IgD-negative memory B cell (primary cell): ENCODE measurements at regions not wholly inside any gene's neighbourhood (a gene's known extent, or its start where the extent isn't known, plus 50 kb on each side); places are given as distances from the start of the nearest gene placed in this dataset.

Experiments used
- H3K27ac Mint-ChIP-seq, 3 donors: one replicate each; pipeline ENCODE4 v1.8.0; 2020 to 2022; ENCODE audit warnings: mild to moderate bottlenecking in 3 of 3, mixed read lengths in 3 of 3, moderate library complexity in 1 of 3
- H3K27me3 Mint-ChIP-seq: one replicate; pipeline ENCODE4 v1.8.0; 2021; ENCODE audit warnings: mixed read lengths
- H3K36me3 Mint-ChIP-seq: one replicate; pipeline ENCODE4 v1.8.0; 2020; ENCODE audit warnings: mild to moderate bottlenecking, mixed read lengths
- H3K4me1 Mint-ChIP-seq, 3 donors: one replicate each; pipeline ENCODE4 v1.8.0; 2020 to 2022; ENCODE audit warnings: mixed read lengths in 3 of 3, mild to moderate bottlenecking in 1 of 3
- H3K4me3 Mint-ChIP-seq, 4 donors: one replicate each; pipeline ENCODE4 v1.8.0; 2020 to 2022; ENCODE audit warnings: mild to moderate bottlenecking in 4 of 4, mixed read lengths in 4 of 4, moderate library complexity in 3 of 4
- H3K9me3 Mint-ChIP-seq, 3 donors: one replicate each; pipeline ENCODE4 v1.8.0; 2020 to 2021; ENCODE audit warnings: mixed read lengths in 3 of 3, mild to moderate bottlenecking in 1 of 3

- H3K9me3 Mint-ChIP-seq, result peaks cover 3 to 12% (median 5%) of the 10 kb centered on the region in 3 donors
- no peaks in the 10 kb centered on the region for H3K36me3 Mint-ChIP-seq
Observed at GRCh38 chr7:52980129-52980528, 55.3 kb upstream of the POM121L12 start.

GRCh38 chr7:52973126-52973525 is 62.3 kb upstream of the POM121L12 start:
- Mint-ChIP-seq H3K9me3 (peaks cover 0 to 4% (median 2%) of the 10 kb centered on the region in 3 donors), H3K27ac (no peak overlapping the region), H3K4me3 (no peak overlapping the region), H3K36me3 (no peaks in the 10 kb centered on the region), H3K4me1 (no peaks in the 10 kb centered on the region), H3K27me3 (no peaks in the 10 kb centered on the region)

More at GRCh38 chr7:52980129-52980528, 55.3 kb upstream of the POM121L12 start:
- Mint-ChIP-seq H3K4me3 (no peak overlapping the region), H3K27me3 (no peaks in the 10 kb centered on the region), H3K27ac (no peak overlapping the region), H3K4me1 (no peaks in the 10 kb centered on the region)

- Mint-ChIP-seq H3K27ac (no peak overlapping the region), H3K4me3 (no peak overlapping the region), H3K27me3 (no peaks in the 10 kb centered on the region), H3K36me3 (peaks cover 1% of the 10 kb centered on the region), H3K9me3 (peaks cover 0 to 21% (median 6%) of the 10 kb centered on the region in 3 donors), H3K4me1 (peaks cover 0 to 4% (median 0%) of the 10 kb centered on the region in 3 donors)
Observed at GRCh38 chr7:52962402-52963076, 72.9 kb upstream of the POM121L12 start.

- Mint-ChIP-seq H3K4me3 (no peak overlapping the region), H3K36me3 (peaks cover 1% of the 10 kb centered on the region), H3K27ac (no peak overlapping the region), H3K4me1 (peaks cover 0 to 4% (median 0%) of the 10 kb centered on the region in 3 donors), H3K27me3 (no peaks in the 10 kb centered on the region), H3K9me3 (peaks cover 5 to 21% (median 6%) of the 10 kb centered on the region in 3 donors)
Observed at GRCh38 chr7:52961084-52961483, 74.3 kb upstream of the POM121L12 start.

GRCh38 chr7:52959878-52960660 is 75.4 kb upstream of the POM121L12 start:
- Mint-ChIP-seq H3K27me3 (no peaks in the 10 kb centered on the region), H3K4me1 (no peaks in the 10 kb centered on the region), H3K27ac (no peak overlapping the region)

GRCh38 chr7:52959336-52959735 is 76.1 kb upstream of the POM121L12 start:
- no peaks in the 10 kb centered on the region for H3K36me3 Mint-ChIP-seq
- H3K4me1 Mint-ChIP-seq, result peaks cover 0 to 2% (median 0%) of the 10 kb centered on the region in 3 donors
- no peak overlapping the region for H3K4me3 Mint-ChIP-seq
- H3K27me3 Mint-ChIP-seq, result no peaks in the 10 kb centered on the region
- H3K27ac Mint-ChIP-seq, result no peak overlapping the region
- peaks cover 4 to 26% (median 5%) of the 10 kb centered on the region in 3 donors for H3K9me3 Mint-ChIP-seq

More at GRCh38 chr7:52959878-52960660, 75.4 kb upstream of the POM121L12 start:
- Mint-ChIP-seq H3K4me3 (no peak overlapping the region), H3K36me3 (no peaks in the 10 kb centered on the region), H3K9me3 (peaks cover 4 to 22% (median 5%) of the 10 kb centered on the region in 3 donors)

- H3K36me3 Mint-ChIP-seq, result no peaks in the 10 kb centered on the region
- H3K4me3 Mint-ChIP-seq, result no peak overlapping the region
- no peaks in the 10 kb centered on the region for H3K27me3 Mint-ChIP-seq
- H3K27ac Mint-ChIP-seq, result no peak overlapping the region
- H3K9me3 Mint-ChIP-seq, result peaks cover 4 to 24% (median 5%) of the 10 kb centered on the region in 3 donors
- H3K4me1 Mint-ChIP-seq, result peaks cover 0 to 2% (median 0%) of the 10 kb centered on the region in 3 donors
Observed at GRCh38 chr7:52958621-52959140, 76.8 kb upstream of the POM121L12 start.

- H3K27me3 Mint-ChIP-seq, result no peaks in the 10 kb centered on the region
- H3K4me3 Mint-ChIP-seq, result no peak overlapping the region
- H3K4me1 Mint-ChIP-seq, result peaks cover 0 to 2% (median 0%) of the 10 kb centered on the region in 3 donors
- no peak overlapping the region for H3K27ac Mint-ChIP-seq
- H3K36me3 Mint-ChIP-seq, result no peaks in the 10 kb centered on the region
- peaks cover 6 to 25% (median 7%) of the 10 kb centered on the region in 3 donors for H3K9me3 Mint-ChIP-seq
Observed at GRCh38 chr7:52956379-52956915, 79.0 kb upstream of the POM121L12 start.

GRCh38 chr7:52955522-52955921 is 79.9 kb upstream of the POM121L12 start:
- Mint-ChIP-seq H3K4me3 (no peak overlapping the region), H3K9me3 (peaks cover 4 to 25% (median 7%) of the 10 kb centered on the region in 3 donors), H3K27ac (no peak overlapping the region), H3K4me1 (peaks cover 0 to 2% (median 0%) of the 10 kb centered on the region in 3 donors), H3K36me3 (no peaks in the 10 kb centered on the region), H3K27me3 (no peaks in the 10 kb centered on the region)

- peaks cover 0 to 15% (median 9%) of the 10 kb centered on the region in 3 donors for H3K9me3 Mint-ChIP-seq
- no peaks in the 10 kb centered on the region for H3K27me3 Mint-ChIP-seq
- H3K27ac Mint-ChIP-seq, result no peak overlapping the region
Observed at GRCh38 chr7:52944921-52945320, 90.5 kb upstream of the POM121L12 start.

GRCh38 chr7:52940481-52940880 is 95.0 kb upstream of the POM121L12 start:
- H3K36me3 Mint-ChIP-seq, result no peaks in the 10 kb centered on the region
- no peak overlapping the region for H3K27ac Mint-ChIP-seq
- H3K9me3 Mint-ChIP-seq, result peaks cover 6 to 11% (median 7%) of the 10 kb centered on the region in 3 donors
- H3K4me1 Mint-ChIP-seq, result no peaks in the 10 kb centered on the region
- H3K4me3 Mint-ChIP-seq, result no peak overlapping the region
- no peaks in the 10 kb centered on the region for H3K27me3 Mint-ChIP-seq

More at GRCh38 chr7:52944921-52945320, 90.5 kb upstream of the POM121L12 start:
- H3K4me3 Mint-ChIP-seq, result no peak overlapping the region
- H3K4me1 Mint-ChIP-seq, result no peaks in the 10 kb centered on the region
- no peaks in the 10 kb centered on the region for H3K36me3 Mint-ChIP-seq

GRCh38 chr7:52938455-52939133 is 96.8 kb upstream of the POM121L12 start:
- Mint-ChIP-seq H3K9me3 (peaks cover 8 to 17% (median 9%) of the 10 kb centered on the region in 3 donors), H3K27me3 (no peaks in the 10 kb centered on the region), H3K4me1 (no peaks in the 10 kb centered on the region), H3K4me3 (no peak overlapping the region), H3K27ac (no peak overlapping the region), H3K36me3 (no peaks in the 10 kb centered on the region)

GRCh38 chr7:52936750-52937149 is 98.7 kb upstream of the POM121L12 start:
- Mint-ChIP-seq H3K4me3 (no peak overlapping the region), H3K9me3 (peaks cover 8 to 21% (median 11%) of the 10 kb centered on the region in 3 donors)

GRCh38 chr7:52928591-52928990 is 106.8 kb upstream of the POM121L12 start:
- Mint-ChIP-seq H3K27ac (no peak overlapping the region), H3K4me1 (no peaks in the 10 kb centered on the region)

More at GRCh38 chr7:52936750-52937149, 98.7 kb upstream of the POM121L12 start:
- Mint-ChIP-seq H3K4me1 (no peaks in the 10 kb centered on the region), H3K27ac (no peak overlapping the region), H3K27me3 (no peaks in the 10 kb centered on the region), H3K36me3 (no peaks in the 10 kb centered on the region)

More at GRCh38 chr7:52928591-52928990, 106.8 kb upstream of the POM121L12 start:
- Mint-ChIP-seq H3K9me3 (peaks cover 1 to 15% (median 7%) of the 10 kb centered on the region in 3 donors), H3K4me3 (no peak overlapping the region), H3K27me3 (no peaks in the 10 kb centered on the region), H3K36me3 (no peaks in the 10 kb centered on the region)
